Right renal pelvis (tissue), 4 donors: ENCODE measurements at regions not wholly inside any gene's neighbourhood (a gene's known extent, or its start where the extent isn't known, plus 50 kb on each side); places are given as distances from the start of the nearest gene placed in this dataset.
"Not testable (repeated sequence)": the region's sequence is repeated elsewhere in the genome, so short reads cannot be mapped to it uniquely, and the experiment has no call there.

Experiments
- DNase-seq, 4 donors: peaks; one replicate each; pipeline ENCODE4 v3.0.0-alpha.2; 2013; ENCODE audit warnings: low read depth in 4 of 4, low spot score in 3 of 4, missing footprints in 1 of 4

DNA sequence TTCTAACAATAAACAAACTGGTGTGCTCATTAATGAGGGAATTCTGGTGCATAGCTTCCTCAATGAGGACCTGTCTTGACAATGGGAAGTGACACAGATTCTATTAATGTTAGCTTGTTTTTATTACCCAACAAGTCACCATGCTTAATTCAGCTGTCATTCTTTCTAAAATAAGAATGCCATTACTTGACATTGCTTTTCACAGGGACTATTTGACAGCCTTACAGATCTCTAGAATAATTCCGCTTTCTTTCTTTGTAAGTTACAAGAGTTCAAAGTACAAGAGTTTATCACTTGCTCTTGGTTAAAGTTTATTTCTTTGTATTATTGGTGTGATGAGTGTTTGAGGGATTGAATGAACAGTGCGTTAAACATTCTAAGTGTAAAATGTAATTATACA is 127.0 kb upstream of the COL5A2 start:
- DNase-seq: no peak

DNA sequence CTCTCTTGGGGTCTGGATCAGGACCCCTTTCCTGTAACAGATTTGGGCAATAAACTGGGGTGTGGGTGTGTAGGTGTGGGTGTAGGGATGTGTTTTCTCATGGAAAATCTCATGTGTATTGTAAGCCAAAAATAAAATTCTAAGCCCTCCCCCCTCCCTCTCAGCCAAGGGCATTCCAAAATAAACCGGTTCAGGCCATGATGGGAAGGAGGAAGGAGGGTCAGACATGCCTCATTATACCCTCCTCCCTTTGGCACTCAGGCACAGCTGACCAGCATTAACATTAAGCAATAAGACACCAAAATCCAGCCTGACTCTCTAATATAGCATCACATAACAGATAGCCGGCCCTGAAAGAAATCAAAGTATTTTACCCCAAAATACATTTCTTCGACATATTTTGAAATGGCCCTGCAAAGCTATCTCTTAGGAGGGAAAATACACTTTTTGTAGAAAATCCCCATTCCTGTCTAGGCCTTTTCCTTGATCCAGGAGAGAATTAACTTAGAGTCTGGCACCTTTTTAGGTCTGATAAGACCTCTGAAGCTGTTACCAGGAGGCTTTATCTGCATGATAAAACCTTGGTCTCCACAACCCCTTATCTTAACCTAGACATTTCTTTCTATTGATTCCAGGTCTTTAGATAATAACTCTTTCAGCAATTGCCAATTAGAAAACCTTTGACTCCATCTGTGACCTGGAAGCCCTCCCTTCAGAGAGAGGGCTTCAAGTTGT is 128.7 kb upstream of the COL5A2 start:
- DNase-seq: no peak

DNA sequence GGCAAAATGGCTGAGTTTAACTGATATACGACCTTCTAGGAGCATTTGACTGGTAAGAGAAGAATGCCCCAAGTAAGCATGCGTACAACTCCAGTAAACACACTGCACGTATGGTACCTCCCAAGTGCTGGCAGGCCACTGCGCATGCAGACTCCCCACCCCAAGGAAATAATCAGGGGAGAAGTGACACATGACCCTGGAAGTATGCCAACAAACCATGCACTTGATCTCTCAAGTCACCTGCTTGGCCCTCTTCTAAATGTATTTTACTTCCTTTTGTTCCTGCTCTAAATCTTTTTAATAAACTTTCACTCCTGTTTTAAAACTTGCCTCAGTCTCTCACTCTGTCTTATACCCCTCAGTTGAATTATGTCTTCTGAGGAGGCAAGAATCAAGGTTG is 129.8 kb upstream of the COL5A2 start:
- DNase-seq: no peak

DNA sequence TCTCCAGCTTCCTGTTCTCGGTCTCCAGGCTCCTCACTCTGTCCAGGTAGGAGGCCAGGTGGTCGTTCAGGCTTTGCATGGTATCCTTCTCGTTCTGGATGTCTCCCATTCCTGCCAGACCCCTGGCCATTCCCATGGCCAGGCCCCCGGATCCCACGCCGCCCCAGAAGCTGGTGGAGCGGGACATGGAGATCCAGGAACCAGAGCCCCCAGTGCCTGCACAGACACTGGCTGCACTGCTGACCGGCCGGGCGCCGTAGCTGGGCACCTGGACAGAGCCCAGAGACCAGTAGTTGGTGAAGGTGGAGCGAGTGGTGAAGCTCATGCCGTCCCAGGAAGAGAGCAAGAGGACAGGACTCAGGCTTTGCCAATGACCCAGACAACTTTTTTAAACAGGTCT is 129.1 kb upstream of the WDR75 start:
- DNase-seq: no peak

DNA sequence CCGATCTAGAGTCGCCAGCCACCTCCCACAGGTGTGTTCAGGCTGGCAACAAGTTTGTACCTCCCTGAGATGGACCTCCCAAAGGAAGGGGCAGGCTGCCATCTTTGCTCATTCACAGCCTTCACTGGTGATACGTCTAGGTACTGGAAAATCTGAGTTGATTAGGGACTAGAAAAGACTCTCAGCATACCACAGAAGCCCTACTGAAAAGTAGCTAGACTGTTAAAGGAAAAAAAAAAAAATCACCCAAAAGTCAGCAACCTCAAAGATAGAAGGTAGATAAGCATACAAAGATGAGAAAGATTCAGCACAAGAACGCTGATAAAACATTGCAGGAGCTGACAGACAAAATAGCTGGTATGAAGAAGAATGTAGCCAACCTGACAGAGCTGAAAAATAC is 128.6 kb upstream of the WDR75 start:
- DNase-seq: no peak

DNA sequence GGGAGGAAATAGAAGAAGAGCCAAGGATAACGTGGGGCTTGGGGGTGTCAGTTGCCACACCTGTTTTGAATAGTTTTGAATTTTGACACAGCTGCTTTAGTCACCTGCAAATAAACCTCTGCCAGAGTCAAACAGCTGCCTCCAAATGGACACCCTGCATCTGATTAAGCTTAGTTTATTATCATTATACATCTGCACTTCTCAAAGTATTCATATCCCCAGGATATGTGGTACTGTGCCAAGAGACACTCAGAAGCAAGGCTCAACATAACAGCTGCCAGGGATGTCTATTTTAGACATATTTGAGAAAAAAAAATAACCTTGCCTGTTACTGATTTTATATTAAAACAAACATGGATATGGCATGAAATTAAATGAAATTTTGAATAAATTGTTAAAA is 122.5 kb upstream of the WDR75 start:
- no peak for DNase-seq

DNA sequence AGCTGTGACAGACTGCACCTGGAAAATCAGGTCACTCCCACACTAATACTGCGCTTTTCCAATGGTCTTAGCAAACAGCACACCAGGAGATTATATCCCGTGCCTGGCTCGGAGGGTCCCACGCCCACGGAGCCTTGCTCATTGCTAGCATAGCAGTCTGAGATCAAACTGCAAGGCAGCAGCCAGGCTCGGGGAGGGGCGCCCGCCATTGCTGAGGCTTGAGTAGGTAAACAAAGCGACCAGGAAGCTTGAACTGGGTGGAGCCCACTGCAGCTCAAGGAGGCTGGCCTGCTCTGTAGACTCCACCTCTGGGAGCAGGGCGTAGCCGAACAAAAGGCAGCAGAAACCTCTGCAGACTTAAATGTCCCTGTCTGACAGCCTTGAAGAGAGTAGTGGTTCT is 121.8 kb upstream of the WDR75 start:
- DNase-seq: not testable (repeated sequence)

DNA sequence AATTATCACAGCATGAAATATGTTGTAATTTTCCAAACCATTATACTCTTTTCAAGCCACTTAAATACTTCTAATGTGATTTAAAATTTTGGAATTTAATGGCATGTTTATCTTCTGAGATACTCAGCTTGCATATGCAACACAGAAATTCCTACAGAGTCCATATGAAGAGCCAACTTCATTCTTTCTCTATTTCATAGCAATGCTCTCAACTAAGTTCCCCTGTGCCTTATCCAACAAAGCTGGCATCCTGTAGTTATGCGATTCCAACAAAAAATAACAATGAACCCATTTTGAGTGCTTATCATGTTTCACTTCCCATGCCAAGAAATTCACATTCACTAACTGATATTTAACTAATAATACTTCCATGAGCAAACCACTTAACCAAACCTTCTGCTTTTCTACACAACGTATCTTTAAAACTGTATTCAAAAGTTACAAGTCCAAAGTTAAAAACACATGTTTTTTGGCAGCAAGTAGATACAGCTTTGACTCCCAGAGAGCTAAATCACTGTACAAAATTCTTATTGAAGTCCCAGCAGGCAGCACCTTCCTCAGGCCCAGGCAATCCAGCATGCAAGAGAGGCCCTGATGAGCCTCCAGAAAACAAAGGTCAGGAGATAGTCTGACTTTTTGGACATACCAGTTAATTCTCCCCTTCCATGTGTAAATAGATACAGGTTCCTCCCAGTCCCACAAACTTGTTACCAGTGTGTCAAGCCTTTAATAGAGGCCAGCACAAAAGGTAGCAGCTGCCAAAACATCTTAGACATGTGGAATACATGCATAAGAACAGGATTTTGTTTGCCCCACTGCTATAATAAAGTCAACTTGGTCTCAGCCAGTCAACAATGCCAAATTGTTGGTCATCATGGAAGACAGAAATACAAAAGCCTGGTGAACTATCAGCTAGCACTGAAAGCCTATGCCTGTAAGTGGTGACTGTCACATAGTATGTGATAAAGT is 113.1 kb upstream of the WDR75 start:
- no peak for DNase-seq

DNA sequence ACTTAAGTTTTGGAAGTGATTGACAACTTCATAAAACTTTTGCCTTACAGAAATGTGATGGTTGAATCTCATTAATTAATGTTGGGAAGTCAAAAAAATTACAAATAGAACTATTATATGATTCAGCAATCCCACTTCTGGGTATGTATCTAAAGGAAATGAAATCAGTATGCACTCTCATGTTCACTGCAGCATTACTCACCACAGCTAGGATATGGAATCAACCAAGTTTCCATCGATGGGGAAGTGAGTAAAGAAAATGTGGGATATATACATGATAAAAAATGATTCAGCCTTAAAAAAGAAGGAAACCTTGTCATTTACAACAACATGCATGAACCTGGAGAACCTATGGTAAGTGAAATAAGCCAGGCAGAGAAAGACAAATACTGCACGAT is 112.4 kb upstream of the WDR75 start:
- no peak for DNase-seq

DNA sequence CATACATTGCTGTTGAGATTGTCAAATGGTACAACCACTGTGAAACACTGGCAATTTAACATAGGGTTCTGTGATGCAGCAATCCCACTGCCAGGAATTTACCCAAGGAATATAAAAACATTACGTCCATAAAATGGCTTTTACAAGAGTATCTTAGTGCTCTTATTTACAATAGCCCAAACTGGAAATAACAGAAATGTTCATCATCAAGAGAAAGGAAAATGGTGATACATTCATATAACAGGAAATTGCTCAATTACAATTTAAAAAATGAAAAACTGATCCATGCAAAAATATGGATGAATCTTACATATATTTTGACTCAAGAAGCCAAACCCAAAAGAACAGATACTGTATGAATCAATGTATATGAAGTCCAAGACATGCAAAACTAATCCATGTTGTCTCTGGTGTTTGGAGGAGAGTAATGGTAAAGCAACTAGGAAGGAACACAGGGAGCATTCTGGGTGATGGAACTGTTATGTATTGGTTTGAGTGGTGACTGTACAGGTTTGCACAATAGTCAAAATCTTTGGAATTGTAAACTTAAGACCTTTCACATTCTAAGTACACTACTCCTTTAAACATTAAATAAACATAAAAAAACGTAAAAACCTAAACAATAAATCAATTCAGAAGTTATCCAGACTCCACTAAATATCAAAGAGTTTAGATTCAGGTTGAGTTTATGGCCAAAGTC is 104.8 kb upstream of the WDR75 start:
- no peak for DNase-seq

DNA sequence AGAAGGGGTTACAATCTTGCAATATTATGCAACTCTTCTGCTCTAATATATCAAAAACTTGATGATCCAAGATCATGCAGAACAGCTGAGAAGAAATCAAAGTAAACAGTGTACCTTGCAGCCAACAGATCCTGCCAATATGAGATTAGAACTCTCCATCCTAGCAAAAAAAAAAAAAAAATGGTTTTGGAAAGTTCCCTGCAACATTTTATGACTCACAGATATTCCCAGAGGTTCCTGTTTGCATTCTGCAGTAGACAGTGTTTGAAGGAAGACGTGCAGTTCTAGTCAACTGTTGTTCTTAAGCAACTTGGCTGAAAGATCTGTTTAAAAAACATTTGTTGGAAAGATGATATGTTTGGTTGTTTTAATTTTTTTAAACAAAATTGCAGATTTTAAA is 103.6 kb upstream of the WDR75 start:
- no peak for DNase-seq

DNA sequence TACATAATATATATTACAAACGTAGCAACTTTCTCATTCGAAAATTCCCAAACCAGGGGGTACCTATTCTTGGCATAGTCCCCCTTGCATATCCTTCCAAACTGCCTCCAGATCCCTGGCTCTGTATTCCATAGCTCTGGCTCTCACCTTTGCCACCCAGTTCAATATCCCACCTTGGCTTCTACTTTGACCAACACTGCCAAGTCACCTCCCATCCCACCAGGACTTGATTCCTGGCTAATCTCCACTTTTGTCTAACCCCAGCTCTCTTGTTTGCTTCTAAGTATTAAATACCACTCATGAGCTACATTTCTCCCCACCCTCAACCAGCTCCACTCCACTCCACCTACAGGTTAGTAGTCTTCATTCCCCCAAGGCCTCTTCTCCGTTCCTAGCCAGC is 103.2 kb upstream of the WDR75 start:
- no peak for DNase-seq

DNA sequence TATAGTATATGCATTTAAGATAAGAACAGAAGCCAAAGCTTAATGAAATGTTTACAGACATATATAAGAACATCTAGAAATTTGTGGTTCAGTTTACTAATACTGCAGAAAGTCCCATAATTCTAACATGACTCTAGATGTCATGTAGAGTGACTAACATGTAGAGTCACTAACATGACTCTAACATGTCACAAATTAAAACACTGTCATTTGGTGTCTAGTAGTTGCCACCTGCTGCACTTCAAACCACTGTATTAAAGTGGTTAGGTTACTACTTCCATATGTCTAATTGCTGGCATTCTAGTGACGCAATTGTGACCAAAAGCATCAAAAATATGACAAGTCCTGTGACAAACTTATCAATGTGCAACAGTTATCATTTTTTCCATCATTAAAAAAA is 100.2 kb upstream of the WDR75 start:
- no peak for DNase-seq

DNA sequence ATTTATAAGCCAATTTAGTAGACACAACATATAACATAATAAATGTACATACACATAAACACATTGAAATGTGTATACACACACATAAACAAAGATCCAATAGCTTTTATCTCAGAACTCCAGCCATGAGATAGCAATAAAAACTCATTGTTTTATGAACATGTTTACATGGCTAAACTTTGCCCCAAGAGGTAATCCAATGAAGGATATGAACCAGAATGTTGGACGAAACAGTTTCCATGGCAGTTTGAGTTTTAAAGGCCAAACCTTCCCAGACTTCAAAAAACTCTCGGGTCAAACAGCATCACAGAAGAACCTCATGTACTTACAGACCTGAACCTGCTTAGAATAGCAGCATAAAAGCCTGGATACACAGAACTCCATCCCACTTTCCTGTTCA is 97.2 kb upstream of the WDR75 start:
- no peak for DNase-seq

DNA sequence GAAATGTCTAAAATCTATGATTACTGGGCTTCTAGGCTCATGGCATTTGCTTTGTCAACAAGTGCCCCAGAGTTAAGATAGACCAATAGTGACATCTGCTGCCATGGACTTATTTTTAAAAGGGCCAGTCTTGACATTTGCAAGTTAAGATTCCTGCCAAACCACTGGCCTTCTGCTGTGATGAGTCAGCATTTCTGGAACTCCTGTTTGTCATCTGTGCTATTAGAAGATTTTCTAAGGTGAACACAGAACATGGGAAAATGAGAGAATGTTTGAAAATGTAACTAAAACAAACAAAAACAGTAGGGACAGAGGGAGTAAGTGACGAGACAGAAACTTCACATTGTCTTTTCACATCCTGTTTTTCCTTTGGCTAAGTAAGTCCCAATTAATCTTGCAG is 93.7 kb upstream of the WDR75 start:
- DNase-seq: peak in 1 of 4 donors; percentile 6

DNA sequence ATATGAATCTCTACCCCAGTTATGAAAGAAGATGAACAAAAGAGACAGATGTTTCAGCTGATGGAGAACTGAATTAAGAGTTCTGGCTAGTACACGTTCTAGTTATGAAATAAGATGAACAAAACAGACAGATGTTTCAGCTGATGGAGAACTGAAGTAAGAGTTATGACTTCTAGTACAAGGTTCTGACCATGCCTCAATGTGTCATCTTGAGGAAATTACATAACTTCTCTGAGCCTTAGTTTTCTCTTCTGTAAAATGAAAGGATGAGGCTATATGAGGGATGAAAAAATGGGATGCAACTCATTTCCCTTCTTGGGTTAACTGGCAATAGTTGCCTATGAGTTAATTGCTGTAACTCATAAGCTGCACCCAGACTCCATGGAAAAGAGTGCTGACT is 92.9 kb upstream of the WDR75 start:
- no peak for DNase-seq

DNA sequence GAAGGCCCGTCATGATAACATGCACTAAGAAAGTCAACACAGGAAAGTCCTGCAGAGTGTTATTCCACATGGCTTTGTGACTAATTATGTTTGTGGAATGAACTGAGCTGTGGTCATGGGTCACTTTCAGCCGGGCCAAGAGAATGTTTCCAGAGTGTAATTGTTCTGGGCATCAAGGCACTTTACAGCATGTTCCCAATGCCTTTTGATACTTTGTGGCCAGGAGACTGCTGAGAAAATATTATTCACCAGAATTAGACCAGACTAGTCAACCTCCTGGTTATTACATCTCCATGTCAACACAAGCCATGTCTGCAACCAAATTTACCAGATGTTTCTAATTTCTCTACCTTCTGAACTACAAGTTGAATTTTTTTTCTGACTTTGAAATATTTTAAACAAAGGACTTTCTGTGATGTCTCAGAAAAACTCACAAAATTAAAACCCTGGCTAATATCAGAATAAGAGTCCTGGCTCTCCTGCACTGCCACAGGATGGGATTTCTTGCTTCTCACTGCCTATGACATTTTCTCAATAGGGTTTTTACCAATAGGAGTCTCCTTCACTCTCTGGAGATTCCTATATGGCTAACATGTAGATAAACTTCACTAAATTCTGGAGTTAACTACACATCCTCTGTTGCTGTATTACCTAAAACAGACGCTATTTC is 90.6 kb upstream of the WDR75 start:
- DNase-seq: no peak

DNA sequence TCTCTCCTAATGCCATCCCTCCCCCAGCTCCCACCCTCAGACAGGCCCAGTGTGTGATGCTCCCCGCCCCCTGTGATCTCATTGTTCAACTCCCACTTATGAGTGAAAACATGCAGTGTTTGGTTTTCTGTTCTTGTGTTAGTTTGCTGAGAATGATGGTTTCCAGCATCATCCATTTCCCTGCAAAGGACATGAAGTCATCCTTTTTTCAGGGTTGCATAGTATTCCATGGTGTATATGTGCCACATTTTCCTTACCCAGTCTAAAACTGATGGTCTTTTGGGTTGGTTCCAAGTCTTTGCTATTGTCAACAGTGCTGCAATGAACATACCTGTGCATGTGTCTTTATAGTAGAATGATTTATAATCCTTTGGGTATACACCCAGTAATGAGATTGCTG is 89.3 kb upstream of the WDR75 start:
- not testable (repeated sequence) for DNase-seq

DNA sequence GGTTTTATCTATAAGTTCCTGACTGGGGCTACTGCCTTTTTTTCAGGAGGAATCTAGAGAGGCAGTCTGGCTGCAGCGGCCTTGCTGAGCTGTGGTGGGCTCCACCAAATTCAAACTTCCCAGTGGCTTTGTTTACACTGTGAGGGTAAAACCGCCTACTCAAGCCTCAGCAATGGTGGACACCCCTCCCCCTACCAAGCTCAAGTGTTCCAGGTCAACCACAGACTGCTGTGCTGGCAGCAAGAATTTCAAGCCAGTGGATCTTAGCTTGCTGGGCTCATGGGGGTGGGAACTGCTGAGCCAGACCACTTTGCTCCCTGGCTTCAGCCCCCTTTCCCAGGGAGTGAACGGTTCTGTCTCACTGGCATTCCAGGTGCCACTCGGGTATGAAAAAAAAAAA is 83.9 kb upstream of the WDR75 start:
- not testable (repeated sequence) for DNase-seq

DNA sequence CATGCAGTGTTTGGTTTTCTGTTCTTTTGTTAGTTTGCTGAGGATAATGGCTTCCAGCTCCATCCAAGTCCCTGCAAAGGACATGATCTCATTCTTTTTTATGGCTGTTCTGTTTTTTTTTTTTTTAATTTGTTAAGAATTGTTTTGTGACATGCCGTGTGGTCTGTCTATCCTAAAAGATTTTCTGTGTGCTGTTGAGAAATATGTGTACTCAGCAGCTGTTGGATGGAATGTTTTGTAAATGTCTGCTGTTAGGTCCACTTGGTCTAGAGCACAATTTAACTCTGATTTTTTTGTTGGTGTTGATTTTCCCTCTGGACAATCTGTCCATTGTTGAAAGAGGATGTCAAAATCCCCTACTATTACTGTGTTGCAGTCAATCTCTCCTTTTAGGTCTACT is 80.4 kb upstream of the WDR75 start:
- DNase-seq: no peak

DNA sequence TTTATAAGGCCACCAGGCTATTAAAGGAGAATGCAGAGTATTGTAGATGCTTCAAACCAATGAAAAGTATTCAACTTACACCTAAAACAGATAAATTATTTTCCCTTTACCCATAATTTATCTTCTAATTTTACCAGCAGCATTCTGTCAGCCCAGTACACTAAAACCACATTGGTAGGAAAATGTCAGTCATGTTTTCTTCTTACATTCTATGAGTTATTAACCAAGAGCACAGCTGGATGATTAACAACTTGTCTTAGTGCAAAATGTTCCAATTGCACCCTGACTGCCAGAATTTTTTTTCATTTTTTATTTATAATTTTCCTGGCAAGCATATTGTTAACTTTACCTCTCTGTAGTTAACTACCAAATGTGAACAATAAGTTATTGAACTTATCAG is 79.0 kb upstream of the WDR75 start:
- no peak for DNase-seq
